GM21528 (cell line): ENCODE measurements at regions not wholly inside any gene's neighbourhood (a gene's known extent, or its start where the extent isn't known, plus 50 kb on each side); places are given as distances from the start of the nearest gene placed in this dataset.
"Not testable (repeated sequence)": the region's sequence is repeated elsewhere in the genome, so short reads cannot be mapped to it uniquely, and the experiment has no call there.

Experiments used
- ATAC-seq: cut with Tn5 transposase; IDR thresholded peaks from one replicate; pipeline ENCODE4 v1.9.1; 2021; ENCODE audit warnings: mild to moderate bottlenecking, moderate library complexity; ENCODE audit not compliant: unreplicated experiment, low FRiP score

- ATAC-seq = no peak
Observed at GRCh38 chr7:126179916-126180315, 1072.8 kb downstream of the GRM8 start.

GRCh38 chr7:126178865-126179264 is 1073.9 kb downstream of the GRM8 start:
- ATAC-seq = no peak

DNA sequence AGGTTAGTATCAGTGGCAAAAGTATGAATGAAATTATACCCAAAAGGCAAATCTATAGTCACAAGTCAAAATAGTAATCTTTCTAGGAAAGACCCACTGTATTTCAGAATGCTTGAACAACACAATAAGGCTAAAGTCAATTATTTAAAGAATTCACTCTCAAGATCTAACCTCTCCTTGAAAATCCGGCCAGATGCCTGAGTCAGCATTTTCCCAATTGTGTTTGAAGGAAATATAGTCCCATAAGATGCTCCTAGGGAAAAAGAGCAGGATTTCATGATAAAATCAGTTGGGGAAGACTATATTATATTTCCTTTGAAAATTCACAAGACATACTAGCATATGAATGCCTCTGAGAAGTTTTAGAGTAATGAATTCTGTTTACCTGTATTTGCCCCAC is 1075.0 kb downstream of the GRM8 start:
- ATAC-seq = no peak

GRCh38 chr7:126166645-126167044 is 1086.1 kb downstream of the GRM8 start:
- ATAC-seq = no peak

- no peak for ATAC-seq
Observed at GRCh38 chr7:126163647-126164046, 1089.1 kb downstream of the GRM8 start.

- ATAC-seq = no peak
Observed at GRCh38 chr7:126157391-126157790, 1095.3 kb downstream of the GRM8 start.

DNA sequence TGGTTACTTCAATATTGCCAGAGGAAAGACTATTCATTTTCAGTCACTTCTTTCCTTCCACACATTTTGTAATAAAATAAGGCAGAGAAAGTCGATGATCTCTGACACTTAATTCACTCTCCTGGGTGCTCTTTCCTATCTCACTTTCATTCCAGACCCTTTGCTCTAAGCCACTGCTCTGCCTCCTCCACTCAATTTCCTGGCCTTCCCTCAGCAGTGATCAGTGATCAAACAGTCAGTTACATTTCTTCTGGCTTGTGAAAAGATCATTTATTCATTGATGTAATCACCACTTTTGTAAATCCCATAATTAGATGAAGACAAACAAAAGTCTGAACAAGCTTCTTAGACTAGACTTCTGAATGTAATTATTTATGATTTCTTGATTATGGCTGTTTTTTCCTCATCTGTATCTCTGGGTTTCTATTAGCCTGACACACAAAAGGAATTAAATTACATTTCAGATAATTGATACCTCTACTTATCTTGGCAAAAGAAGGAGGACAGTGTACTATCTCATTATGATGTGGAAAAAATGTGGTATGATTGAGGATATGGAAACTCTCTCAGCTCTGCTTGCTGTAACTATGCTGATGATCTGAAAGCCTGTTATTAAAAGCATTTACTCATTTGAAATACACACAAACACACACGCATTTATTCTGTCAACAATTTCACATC is 1102.3 kb downstream of the GRM8 start:
- no peak for ATAC-seq

DNA sequence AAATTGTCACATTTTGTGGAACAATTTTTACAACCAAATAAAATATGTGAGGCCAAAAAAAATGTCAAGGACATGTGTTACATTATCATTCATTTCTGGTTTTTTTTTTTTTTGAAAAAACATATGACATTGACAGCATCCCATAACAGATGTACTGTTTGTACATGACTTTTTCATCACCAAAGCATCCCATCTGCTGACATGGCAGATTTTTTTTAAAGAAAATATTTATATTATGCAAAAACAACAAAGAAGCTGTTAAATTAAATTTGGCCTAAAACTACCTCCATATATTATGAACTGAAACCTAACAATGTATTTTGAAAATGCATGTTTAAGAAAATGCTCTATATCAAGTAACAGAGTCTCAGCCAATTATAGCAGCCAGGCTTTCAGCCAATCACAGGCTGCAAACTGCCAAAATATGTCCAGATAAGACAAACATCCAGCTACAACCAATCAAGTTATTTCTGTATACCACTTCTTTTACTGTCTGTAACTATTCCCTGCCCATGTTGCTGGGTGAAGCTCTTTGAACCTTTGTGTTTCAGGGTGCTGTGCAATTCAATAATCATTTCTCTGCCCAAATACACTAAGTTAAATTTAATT is 1111.8 kb downstream of the GRM8 start:
- no peak for ATAC-seq

DNA sequence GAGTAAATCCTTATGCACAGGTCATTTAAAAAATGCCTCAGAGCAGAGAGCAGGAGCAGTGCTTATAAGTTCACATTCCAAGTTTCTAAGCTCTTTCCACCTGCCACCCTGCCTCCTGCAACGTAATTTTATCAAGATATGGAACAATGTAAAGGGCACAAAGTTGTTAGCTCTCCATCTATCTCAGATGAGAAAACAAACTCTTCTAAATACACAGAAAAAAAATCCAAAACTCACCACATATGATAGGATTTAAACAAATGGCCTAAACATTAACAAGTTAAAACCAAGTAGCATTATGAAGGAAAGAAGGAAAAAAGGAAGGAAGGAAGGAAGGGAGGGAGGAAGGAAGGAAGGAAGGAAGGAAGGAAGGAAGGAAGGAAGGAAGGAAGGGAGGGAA is 1132.8 kb downstream of the GRM8 start:
- no peak for ATAC-seq

DNA sequence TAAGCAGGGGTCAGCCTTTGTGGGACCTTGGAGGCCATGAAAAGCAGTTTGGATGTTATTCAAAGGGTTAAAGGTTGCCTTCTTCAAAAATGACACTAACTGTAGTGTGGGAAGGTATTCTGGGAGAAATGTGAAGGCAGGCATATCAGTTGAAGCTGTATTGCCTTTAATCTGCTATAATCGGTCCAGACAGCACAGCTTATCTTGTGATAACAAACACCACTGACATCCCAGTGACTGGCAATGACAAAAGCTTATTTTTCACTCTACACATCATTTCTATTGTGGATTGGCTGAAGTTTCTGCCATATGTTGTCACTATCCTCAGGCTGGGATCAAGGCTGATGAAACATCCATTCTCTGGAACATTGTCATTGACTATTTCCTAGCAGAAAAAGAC is 1149.2 kb downstream of the GRM8 start:
- no peak for ATAC-seq

- no peak for ATAC-seq
Observed at GRCh38 chr7:126083014-126083413, 1153.4 kb upstream of the POT1 start.

- no peak for ATAC-seq
Observed at GRCh38 chr7:126079581-126079980, 1150.0 kb upstream of the POT1 start.

- no peak for ATAC-seq
Observed at GRCh38 chr7:126079151-126079550, 1149.5 kb upstream of the POT1 start.

GRCh38 chr7:126065766-126066165 is 1136.1 kb upstream of the POT1 start:
- no peak for ATAC-seq

- no peak for ATAC-seq
Observed at GRCh38 chr7:126057979-126058378, 1128.4 kb upstream of the POT1 start.

DNA sequence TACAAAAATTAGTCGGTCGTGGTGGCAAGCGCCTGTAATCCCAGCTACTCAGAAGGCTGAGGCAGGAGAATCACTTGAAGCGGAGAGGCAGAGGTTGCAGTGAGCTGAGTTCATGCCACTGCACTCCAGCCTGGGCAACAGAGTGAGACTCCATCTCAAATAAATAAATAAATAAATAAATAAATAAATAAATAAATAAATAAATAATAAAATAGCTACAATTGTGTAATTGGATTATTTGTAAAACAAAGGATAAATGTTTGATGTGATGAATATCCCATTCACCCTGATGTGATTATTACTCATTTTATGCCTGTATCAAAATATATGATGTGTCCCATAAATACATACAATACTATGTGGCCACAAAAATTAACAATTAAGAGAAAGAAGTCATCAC is 1127.0 kb upstream of the POT1 start:
- ATAC-seq = not testable (repeated sequence)

DNA sequence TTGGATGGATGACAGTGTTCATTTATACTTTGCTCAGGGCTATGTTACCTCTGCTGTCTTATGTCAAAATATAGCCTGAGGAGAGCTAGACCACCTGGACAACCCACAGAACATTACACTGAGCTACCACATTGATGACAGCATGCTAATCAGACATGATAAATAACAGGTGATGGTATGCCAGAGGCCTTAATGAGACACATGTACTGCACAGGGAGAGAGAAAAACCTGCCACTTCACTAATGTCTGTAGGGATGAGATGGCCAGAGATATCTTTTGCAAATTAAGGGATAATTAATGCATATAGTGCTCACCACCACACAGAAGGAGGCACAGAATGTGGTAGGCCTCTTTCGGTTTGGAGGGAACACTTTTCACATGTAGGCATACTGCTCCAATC is 1122.6 kb upstream of the POT1 start:
- ATAC-seq = no peak

DNA sequence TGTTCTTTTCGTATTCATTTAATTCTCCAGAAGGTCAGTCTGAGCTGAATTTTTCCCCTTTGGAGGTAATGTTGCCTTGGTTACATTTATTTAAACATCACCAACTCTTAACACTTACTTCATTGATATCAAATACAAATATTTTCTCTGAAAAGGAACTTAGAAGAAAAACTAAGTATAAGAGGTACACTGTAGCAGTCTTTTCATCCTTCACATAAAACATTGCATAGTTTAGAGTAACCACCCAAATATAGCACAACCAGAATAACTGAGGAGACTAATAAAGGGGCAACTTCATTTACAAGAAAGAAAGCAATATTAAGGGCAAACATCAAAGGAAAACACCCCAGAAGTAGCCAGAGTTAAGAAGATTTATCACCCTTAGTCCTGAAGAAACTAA is 1115.0 kb upstream of the POT1 start:
- no peak for ATAC-seq

DNA sequence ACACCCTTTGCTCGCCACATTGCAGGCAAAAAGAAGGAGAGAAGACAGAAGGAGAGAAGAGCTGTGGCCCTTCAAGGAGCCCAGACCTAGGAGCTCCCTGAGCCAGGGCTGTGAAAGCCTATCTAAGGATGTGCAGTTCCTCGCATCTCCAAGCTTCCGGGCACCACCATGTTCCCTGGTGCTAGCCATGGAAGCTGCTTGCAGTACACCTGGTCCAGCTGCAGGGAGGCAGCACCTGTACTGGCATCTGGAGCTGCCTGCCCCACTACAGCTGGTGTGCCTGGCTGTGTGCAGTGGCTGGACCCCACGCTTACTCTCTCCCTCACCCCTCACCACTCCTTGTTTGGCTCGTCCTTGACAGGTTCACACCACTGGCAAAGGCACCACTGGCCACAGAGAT is 1111.8 kb upstream of the POT1 start:
- ATAC-seq = no peak

DNA sequence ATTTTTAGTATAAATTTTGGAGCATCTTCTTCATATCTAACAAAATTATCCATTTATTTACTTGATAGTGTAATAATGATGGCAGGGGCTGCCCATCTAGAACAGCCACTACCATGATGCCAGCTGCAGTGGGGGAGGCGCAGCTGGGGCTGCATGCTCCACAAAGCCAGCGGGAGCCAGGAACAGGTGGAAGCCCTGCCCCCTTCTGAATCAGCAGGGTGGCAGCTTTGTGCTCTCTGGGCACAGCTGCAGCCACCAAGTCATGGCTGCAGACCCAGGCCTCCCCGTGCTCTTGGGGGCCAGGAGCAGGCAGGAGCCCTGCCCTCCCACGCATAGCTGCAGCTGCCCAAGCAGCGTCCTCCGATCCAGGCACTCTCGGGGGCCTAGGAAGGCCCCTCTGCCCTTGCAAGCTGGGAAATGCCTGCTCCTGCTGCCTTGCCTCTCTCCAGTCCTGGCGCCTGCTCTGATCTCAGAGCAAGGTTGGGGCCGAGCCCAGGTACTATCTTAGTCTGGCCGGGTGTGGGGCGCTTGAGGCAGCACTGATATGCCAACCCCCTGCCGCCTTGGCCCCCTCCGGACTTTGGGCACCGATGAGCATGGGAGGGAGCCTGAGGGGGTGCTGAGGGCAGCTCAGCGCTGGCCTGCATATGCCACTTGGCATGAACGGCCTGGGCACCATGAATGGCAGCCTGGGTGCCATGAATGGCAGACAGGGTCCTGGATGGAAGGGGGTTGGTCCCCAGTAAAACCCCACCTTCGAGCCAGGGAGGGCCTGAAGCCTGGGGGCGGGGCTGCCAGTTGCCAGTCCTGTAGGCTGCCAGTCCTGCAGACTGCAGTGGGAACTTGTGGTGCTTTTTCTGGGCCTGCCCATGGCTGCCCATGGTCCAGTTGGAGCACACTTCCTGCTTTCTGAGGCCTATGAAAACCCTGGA is 1110.8 kb upstream of the POT1 start:
- ATAC-seq = no peak

GRCh38 chr7:126026421-126027088 is 1096.9 kb upstream of the POT1 start:
- no peak for ATAC-seq
